Activated CD8-positive, alpha-beta memory T cell treated with anti-CD3 and anti-CD28 coated beads for 36 hours (primary cell): ENCODE measurements at regions not wholly inside any gene's neighbourhood (a gene's known extent, or its start where the extent isn't known, plus 50 kb on each side); places are given as distances from the start of the nearest gene placed in this dataset.

Experiments
- CTCF ChIA-PET: fragments of 350-600 bp; sonication (Branson Sonifier 250); formaldehyde crosslinking; loops from one replicate; lab custom pipeline; 2021; ENCODE audit warnings: antibody characterized with exemption; lab: Charles Lee
- POLR2A ChIA-PET: fragments of 350-600 bp; sonication (Branson Sonifier 250); formaldehyde crosslinking; loops from one replicate; lab custom pipeline; 2021; ENCODE audit warnings: antibody characterized with exemption; lab: Charles Lee

GRCh38 chr15:96274698-96275097 lies 55.8 kb upstream of the NR2F2 start:
- CTCF ChIA-PET, result no interaction called here
- POLR2A ChIA-PET, result no interaction called here

GRCh38 chr15:96276438-96277210 lies 53.9 kb upstream of the NR2F2 start:
- ChIA-PET POLR2A (no interaction called here), CTCF (no interaction called here)
